Esophagus squamous epithelium (tissue), 4 donors: ENCODE measurements at regions not wholly inside any gene's neighbourhood (a gene's known extent, or its start where the extent isn't known, plus 50 kb on each side); places are given as distances from the start of the nearest gene placed in this dataset.

ENCODE experiments used
- CTCF ChIP-seq, 6 experiments: fragments of 450-650 bp in 4 of 6; fragments of 200-600 bp in 2 of 6; sonication (generic) in 2 of 6; IDR thresholded peaks; one replicate each; pipeline ENCODE4 v1.5.1; 2016 to 2019; ENCODE audit warnings: antibody characterized with exemption in 6 of 6, mild to moderate bottlenecking in 4 of 6, moderate library complexity in 4 of 6
- POLR2A ChIP-seq, 4 donors: fragments of 450-650 bp; IDR thresholded peaks; one replicate each; pipeline ENCODE4 v1.6.1; 2017; ENCODE audit warnings: antibody characterized with exemption in 4 of 4, mild to moderate bottlenecking in 4 of 4, moderate library complexity in 3 of 4

- no peak for TF ChIP-seq CTCF (IDR thresholded peaks at IDR 0.05)
- TF ChIP-seq POLR2A (IDR thresholded peaks at IDR 0.05), result no peak
These were observed 393.7 kb downstream of the BCL11B start for GRCh38 chr14:98878282-98878681.
